ENCODE measurements at regions not wholly inside any gene's neighbourhood (a gene's known extent, or its start where the extent isn't known, plus 50 kb on each side); places are given as distances from the start of the nearest gene placed in this dataset.

DNA sequence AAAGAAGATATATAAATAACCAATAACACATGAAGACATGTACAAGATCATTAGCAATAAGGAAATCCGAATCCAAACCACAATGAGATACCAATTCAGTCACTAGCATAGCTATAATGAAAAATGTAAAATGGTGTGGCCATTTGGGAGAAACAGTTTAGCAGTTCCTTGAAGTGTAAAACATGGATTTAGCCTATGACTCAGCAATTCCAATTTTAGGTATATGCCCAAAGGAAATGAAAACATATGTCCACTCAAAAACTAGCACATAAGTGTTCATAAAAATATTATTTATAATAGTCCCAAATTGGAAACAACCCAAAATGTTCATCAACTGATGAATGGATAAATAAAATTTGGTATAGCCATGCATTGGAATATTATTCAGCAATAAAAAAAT, 165.5 kb upstream of the CRIM1 start:
- TF ChIP-seq EZH2 (IDR thresholded peaks at IDR 0.05; ENCODE audit: borderline replicate concordance, insufficient read depth, low read length, poor library complexity, severe bottlenecking) (no peak), RAD21 (conservative IDR thresholded peaks at IDR 0.05) (no peak), MXI1 (conservative IDR thresholded peaks at IDR 0.05; ENCODE audit: poor library complexity, severe bottlenecking) (no peak), EP300 (conservative IDR thresholded peaks at IDR 0.05; ENCODE audit: poor library complexity, severe bottlenecking) (no peak), REST (IDR thresholded peaks at IDR 0.05; ENCODE audit: borderline replicate concordance) (no peak), POLR2AphosphoS5 (IDR thresholded peaks at IDR 0.05) (no peak), TAF1 (IDR thresholded peaks at IDR 0.05; ENCODE audit: low read depth) (no peak), SMC3 (conservative IDR thresholded peaks at IDR 0.05; ENCODE audit: poor library complexity) (no peak)
- TF ChIP-seq, protein P1, sequence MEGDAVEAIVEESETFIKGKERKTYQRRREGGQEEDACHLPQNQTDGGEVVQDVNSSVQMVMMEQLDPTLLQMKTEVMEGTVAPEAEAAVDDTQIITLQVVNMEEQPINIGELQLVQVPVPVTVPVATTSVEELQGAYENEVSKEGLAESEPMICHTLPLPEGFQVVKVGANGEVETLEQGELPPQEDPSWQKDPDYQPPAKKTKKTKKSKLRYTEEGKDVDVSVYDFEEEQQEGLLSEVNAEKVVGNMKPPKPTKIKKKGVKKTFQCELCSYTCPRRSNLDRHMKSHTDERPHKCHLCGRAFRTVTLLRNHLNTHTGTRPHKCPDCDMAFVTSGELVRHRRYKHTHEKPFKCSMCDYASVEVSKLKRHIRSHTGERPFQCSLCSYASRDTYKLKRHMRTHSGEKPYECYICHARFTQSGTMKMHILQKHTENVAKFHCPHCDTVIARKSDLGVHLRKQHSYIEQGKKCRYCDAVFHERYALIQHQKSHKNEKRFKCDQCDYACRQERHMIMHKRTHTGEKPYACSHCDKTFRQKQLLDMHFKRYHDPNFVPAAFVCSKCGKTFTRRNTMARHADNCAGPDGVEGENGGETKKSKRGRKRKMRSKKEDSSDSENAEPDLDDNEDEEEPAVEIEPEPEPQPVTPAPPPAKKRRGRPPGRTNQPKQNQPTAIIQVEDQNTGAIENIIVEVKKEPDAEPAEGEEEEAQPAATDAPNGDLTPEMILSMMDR (IDR thresholded peaks at IDR 0.05; ENCODE audit: poor library complexity, severe bottlenecking) = no peak
- H3K79me2 ChIP-seq (replicated peaks; ENCODE audit: insufficient read depth, low read length) = no peaks in the 10 kb centered on the region
- H3K9ac ChIP-seq (ENCODE audit: low read length) = no peak overlapping the region

DNA sequence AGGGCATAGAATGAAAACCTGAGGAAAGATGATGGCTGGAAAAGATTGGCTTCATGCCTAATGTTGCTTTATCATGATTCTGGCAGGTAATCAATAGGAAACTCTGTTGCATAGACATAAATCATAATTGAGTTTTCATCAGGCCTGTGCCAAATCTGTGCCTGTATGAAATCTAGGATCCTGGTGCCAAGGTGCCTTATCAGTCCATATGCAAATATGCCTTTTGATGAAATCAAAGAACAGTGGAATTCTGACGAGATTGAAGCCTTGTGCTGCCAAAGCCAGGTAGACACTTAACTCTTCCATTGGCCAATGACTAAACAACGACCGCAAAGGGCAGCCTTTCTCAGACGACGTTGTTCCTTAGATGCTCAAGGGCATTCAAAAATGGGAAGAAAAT, 170.0 kb upstream of the CRIM1 start:
- H3K36me3 ChIP-seq (ENCODE audit: insufficient read depth, low read length) = no peaks in the 10 kb centered on the region
- TF ChIP-seq SMC3 (conservative IDR thresholded peaks at IDR 0.05; ENCODE audit: poor library complexity) (no peak), REST (IDR thresholded peaks at IDR 0.05; ENCODE audit: borderline replicate concordance) (no peak), POLR2AphosphoS5 (IDR thresholded peaks at IDR 0.05) (no peak), MXI1 (conservative IDR thresholded peaks at IDR 0.05; ENCODE audit: poor library complexity, severe bottlenecking) (no peak), EZH2 (IDR thresholded peaks at IDR 0.05; ENCODE audit: borderline replicate concordance, insufficient read depth, low read length, poor library complexity, severe bottlenecking) (no peak), EP300 (conservative IDR thresholded peaks at IDR 0.05; ENCODE audit: poor library complexity, severe bottlenecking) (no peak), TAF1 (IDR thresholded peaks at IDR 0.05; ENCODE audit: low read depth) (no peak)
- TF ChIP-seq, protein P1 (IDR thresholded peaks at IDR 0.05; ENCODE audit: poor library complexity, severe bottlenecking) = no peak
- no peaks in the 10 kb centered on the region for H3F3A ChIP-seq (ENCODE audit: insufficient read depth, low read length, poor library complexity, severe bottlenecking)
- H3K9ac ChIP-seq (ENCODE audit: low read length) = no peak overlapping the region
- no peaks in the 10 kb centered on the region for H3K9me2 ChIP-seq (ENCODE audit: insufficient read depth, low read length)
- no peaks in the 10 kb centered on the region for H3K79me2 ChIP-seq (replicated peaks; ENCODE audit: insufficient read depth, low read length)
- no peaks in the 10 kb centered on the region for H3K27me3 ChIP-seq (ENCODE audit: insufficient read depth, low read depth, low read length)
- no peak overlapping the region for H3K27ac ChIP-seq (ENCODE audit: low read length)
- no peak overlapping the region for H3K4me2 ChIP-seq (ENCODE audit: low read length)
- no peaks in the 10 kb centered on the region for H4K20me1 ChIP-seq (ENCODE audit: insufficient read depth)
- no peak overlapping the region for H2AFZ ChIP-seq (ENCODE audit: low read depth, low read length)
- no peak overlapping the region for H3K4me3 ChIP-seq (ENCODE audit: low read length)
- H3K9me3 ChIP-seq (ENCODE audit: low read length) = no peaks in the 10 kb centered on the region

More for the DNA sequence above, 165.5 kb upstream of the CRIM1 start:
- no peaks in the 10 kb centered on the region for H3K27me3 ChIP-seq (ENCODE audit: insufficient read depth, low read depth, low read length)
- no peaks in the 10 kb centered on the region for H3F3A ChIP-seq (ENCODE audit: insufficient read depth, low read length, poor library complexity, severe bottlenecking)
- no peaks in the 10 kb centered on the region for H3K36me3 ChIP-seq (ENCODE audit: insufficient read depth, low read length)
- H2AFZ ChIP-seq (ENCODE audit: low read depth, low read length) = no peak overlapping the region
- no peaks in the 10 kb centered on the region for H4K20me1 ChIP-seq (ENCODE audit: insufficient read depth)
- no peak overlapping the region for H3K4me2 ChIP-seq (ENCODE audit: low read length)
- H3K4me3 ChIP-seq (ENCODE audit: low read length) = no peak overlapping the region
- no peak overlapping the region for H3K27ac ChIP-seq (ENCODE audit: low read length)
- no peaks in the 10 kb centered on the region for H3K9me3 ChIP-seq (ENCODE audit: low read length)
- H3K9me2 ChIP-seq (ENCODE audit: insufficient read depth, low read length) = no peaks in the 10 kb centered on the region
